Coronary artery (tissue), 2 donors: ENCODE measurements at regions not wholly inside any gene's neighbourhood (a gene's known extent, or its start where the extent isn't known, plus 50 kb on each side); places are given as distances from the start of the nearest gene placed in this dataset.
"Not testable (repeated sequence)": the region's sequence is repeated elsewhere in the genome, so short reads cannot be mapped to it uniquely, and the experiment has no call there.

Experiments used
- DNase-seq: peaks from one replicate; pipeline ENCODE4 v3.0.0-alpha.2; 2017; ENCODE audit warnings: low spot score
- H3K27ac ChIP-seq, 2 donors: fragments of 200-600 bp; sonication (generic); one replicate each; pipeline ENCODE4 v1.5.1; 2016 to 2019
- H3K4me3 ChIP-seq: fragments of 200-600 bp; sonication (generic); 2 replicates; pipeline ENCODE4 v1.5.1; 2016; ENCODE audit warnings: mild to moderate bottlenecking, moderate library complexity
- CTCF ChIP-seq: fragments of 200-600 bp; sonication (generic); IDR thresholded peaks from one replicate; pipeline ENCODE4 v1.5.1; 2019; ENCODE audit warnings: antibody characterized with exemption

GRCh38 chr1:173342736-173343135, 134.4 kb upstream of the PRDX6 start:
- no peak overlapping the region for H3K4me3 ChIP-seq
- no peak overlapping the region for H3K27ac ChIP-seq
- no peak for TF ChIP-seq CTCF
- DNase-seq, result no peak

- TF ChIP-seq CTCF, result no peak
- H3K4me3 ChIP-seq, result no peak overlapping the region
- no peak overlapping the region for H3K27ac ChIP-seq
- DNase-seq, result no peak
Observed at GRCh38 chr1:173344034-173344743, 132.9 kb upstream of the PRDX6 start.

GRCh38 chr1:173347282-173347818, 129.8 kb upstream of the PRDX6 start:
- Histone ChIP-seq H3K4me3 (no peak overlapping the region), H3K27ac (no peak overlapping the region)
- DNase-seq, result no peak
- TF ChIP-seq CTCF, result no peak

GRCh38 chr1:173352635-173353034, 124.5 kb upstream of the PRDX6 start:
- not testable (repeated sequence) for DNase-seq, H3K27ac ChIP-seq, H3K4me3 ChIP-seq

DNA sequence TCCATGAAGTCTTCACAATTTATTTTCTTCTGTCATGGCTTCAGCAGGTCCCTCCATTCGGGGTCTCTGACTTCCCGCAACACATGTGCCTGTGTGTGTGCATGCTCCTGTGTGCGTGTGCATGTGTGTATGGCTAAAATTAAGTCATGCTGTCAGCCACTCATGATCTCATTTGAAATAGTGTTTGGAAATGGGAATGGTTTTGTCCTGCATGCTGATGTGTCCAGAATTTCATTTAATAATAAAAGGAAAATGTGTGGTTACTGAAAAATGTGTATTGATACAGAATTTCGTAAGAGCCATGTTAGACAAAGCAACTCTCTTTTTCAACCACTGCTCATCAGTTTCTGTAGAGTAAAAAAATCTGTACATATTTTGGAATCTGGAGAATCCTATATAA, 123.8 kb upstream of the PRDX6 start:
- no peak for DNase-seq
- TF ChIP-seq CTCF, result no peak
- H3K4me3 ChIP-seq, result no peak overlapping the region
- no peak overlapping the region for H3K27ac ChIP-seq

DNA sequence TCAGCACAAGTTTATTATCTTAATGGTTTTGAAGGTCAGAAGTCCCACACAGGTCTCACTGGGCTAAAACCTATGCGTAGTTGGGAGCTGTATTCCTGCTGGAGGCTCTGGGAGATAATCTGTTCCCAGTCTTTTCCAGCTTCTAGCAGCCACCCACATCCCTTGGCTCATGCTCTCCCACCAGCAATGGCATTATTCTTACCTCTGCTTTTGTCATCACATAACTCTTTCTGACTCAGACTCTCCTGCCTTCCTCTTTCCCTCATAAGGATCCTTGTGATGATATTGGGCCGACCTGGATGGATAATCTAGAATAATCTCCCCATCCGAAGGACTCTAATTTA, 122.2 kb upstream of the PRDX6 start:
- H3K4me3 ChIP-seq, result no peak overlapping the region
- TF ChIP-seq CTCF, result no peak
- no peak for DNase-seq
- no peak overlapping the region for H3K27ac ChIP-seq

DNA sequence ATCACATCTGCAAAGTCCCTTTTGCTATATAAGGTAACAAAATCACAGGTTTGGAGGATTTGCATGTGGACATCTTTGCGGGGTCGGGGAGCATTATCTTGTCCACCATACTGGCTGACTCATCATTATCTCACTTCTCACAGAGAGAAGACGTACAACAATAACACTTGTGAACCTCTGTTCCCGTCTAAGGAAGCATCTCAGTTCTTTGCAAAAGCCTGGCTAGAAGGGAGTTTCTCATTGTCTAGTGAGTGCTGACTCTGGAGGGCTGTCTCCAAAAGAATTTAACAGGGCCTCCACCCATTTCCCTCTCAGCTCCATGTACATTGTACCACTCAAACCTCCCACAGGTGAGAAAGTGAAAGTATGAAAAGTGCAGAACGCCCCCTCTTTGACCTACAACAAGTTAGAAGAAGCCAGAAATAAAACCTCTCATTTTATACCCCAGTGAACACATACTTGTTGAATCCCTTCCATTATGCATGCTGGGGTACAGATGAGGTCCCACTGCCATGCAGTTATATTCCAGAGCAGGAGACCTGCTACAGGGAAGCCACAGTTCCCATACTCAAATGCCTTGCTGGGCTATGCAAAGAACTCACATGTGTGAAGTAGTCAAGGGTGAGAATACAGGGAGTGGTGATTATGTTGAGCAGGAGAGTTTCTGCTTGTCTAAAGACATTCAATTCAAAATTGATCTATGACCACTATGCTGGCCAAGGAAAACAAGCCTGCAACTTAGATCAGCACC, 121.7 kb upstream of the PRDX6 start:
- TF ChIP-seq CTCF, result no peak
- H3K4me3 ChIP-seq, result no peak overlapping the region
- no peak for DNase-seq
- H3K27ac ChIP-seq, result no peak overlapping the region
